ENCODE measurements at regions not wholly inside any gene's neighbourhood (a gene's known extent, or its start where the extent isn't known, plus 50 kb on each side); places are given as distances from the start of the nearest gene placed in this dataset.
"Not testable (repeated sequence)": the region's sequence is repeated elsewhere in the genome, so short reads cannot be mapped to it uniquely, and the experiment has no call there.

GRCh38 chr1:163981500-163982030 is 577.4 kb upstream of the PBX1 start:
- FAIRE-seq (no peak), DNase-seq (no peak), ATAC-seq (no peak)
- Histone ChIP-seq H3K4me3 (no peak overlapping the region), H3K9me3 (no peaks in the 10 kb centered on the region), H3K27ac (no peak overlapping the region), H3K4me1 (no peaks in the 10 kb centered on the region), H3K27me3 (no peaks in the 10 kb centered on the region), H3K36me3 (no peaks in the 10 kb centered on the region)
- WGBS, 2 donors = 28 to 29% methylated on average over 2 of the region's 2 CpGs
- intact Hi-C loops (cut with DNase I) = no loop called here
- TF ChIP-seq CTCF (IDR thresholded peaks at IDR 0.05) = no peak

GRCh38 chr1:163983097-163983496 is 575.9 kb upstream of the PBX1 start:
- 61 to 62% methylated on average over 2 of the region's 2 CpGs for WGBS, 2 donors
- Histone ChIP-seq H3K4me1 (no peaks in the 10 kb centered on the region), H3K27ac (no peak overlapping the region), H3K27me3 (no peaks in the 10 kb centered on the region), H3K36me3 (no peaks in the 10 kb centered on the region), H3K4me3 (no peak overlapping the region), H3K9me3 (no peaks in the 10 kb centered on the region)
- DNase-seq = no peak
- no peak for TF ChIP-seq CTCF (IDR thresholded peaks at IDR 0.05)
- FAIRE-seq = no peak
- ATAC-seq = no peak
- intact Hi-C loops (cut with DNase I) = no loop called here

GRCh38 chr1:163985700-163986099 is 573.3 kb upstream of the PBX1 start:
- Histone ChIP-seq H3K9me3 (no peaks in the 10 kb centered on the region), H3K4me3 (no peak overlapping the region), H3K27ac (no peak overlapping the region), H3K27me3 (no peaks in the 10 kb centered on the region), H3K36me3 (no peaks in the 10 kb centered on the region), H3K4me1 (no peaks in the 10 kb centered on the region)
- intact Hi-C loops (cut with DNase I) = no loop called here
- no peak for ATAC-seq
- no peak for TF ChIP-seq CTCF (IDR thresholded peaks at IDR 0.05)
- DNase-seq = no peak
- FAIRE-seq = peak; percentile 5
- WGBS, 2 donors = 81 to 83% methylated on average over 3 of the region's 3 CpGs

- no peak overlapping the region for H3K4me3 ChIP-seq
- FAIRE-seq (no peak), DNase-seq (no peak), ATAC-seq (no peak)
- H3K27ac ChIP-seq = no peak overlapping the region
- H3K4me1 ChIP-seq = no peaks in the 10 kb centered on the region
- TF ChIP-seq CTCF (IDR thresholded peaks at IDR 0.05) = no peak
- H3K27me3 ChIP-seq = no peaks in the 10 kb centered on the region
- intact Hi-C loops (cut with DNase I) = no loop called here
- 73 to 80% methylated on average over 1 of the region's 1 CpG for WGBS, 2 donors
- no peaks in the 10 kb centered on the region for H3K9me3 ChIP-seq
- H3K36me3 ChIP-seq = no peaks in the 10 kb centered on the region
These were observed 559.9 kb upstream of the PBX1 start for GRCh38 chr1:163999131-163999530.

GRCh38 chr1:164006186-164006585 is 552.8 kb upstream of the PBX1 start:
- not testable (repeated sequence) for FAIRE-seq, H3K36me3 ChIP-seq

More at GRCh38 chr1:164006186-164006585, 552.8 kb upstream of the PBX1 start:
- H3K27ac ChIP-seq; H3K27me3 ChIP-seq; H3K9me3 ChIP-seq; H3K4me3 ChIP-seq; DNase-seq; H3K4me1 ChIP-seq; ATAC-seq; intact Hi-C loops (cut with DNase I): not testable (repeated sequence)
- 61 to 66% methylated on average over 3 of the region's 3 CpGs for WGBS, 2 donors
